CD4-positive, alpha-beta T cell treated with Interleukin-12 subunit alpha and Interleukin-12 subunit beta, for 1 hour (primary cell): ENCODE measurements at regions not wholly inside any gene's neighbourhood (a gene's known extent, or its start where the extent isn't known, plus 50 kb on each side); places are given as distances from the start of the nearest gene placed in this dataset.

Experiments used
- DNase-seq: peaks from one replicate; pipeline ENCODE4 v3.0.0-alpha.2; 2020

DNA sequence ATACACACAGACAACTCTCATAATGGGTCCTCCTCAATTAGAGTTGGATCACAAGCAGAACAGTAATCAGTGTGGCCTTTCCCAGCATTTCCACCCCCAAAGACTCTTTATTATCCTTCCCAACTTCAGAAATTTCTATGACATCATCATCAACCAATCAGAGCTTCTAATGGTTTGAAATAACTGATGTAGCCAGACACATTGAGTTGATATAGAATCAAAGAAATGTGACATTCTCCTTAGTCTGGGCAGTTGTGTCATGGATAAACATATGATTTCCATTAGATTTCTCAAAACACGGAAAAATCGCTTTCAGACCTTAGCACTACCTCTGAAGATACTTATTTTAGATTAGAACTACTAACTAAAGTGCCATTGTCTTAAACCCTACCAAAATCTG is 75.7 kb upstream of the NFIB start:
- DNase-seq: no peak

DNA sequence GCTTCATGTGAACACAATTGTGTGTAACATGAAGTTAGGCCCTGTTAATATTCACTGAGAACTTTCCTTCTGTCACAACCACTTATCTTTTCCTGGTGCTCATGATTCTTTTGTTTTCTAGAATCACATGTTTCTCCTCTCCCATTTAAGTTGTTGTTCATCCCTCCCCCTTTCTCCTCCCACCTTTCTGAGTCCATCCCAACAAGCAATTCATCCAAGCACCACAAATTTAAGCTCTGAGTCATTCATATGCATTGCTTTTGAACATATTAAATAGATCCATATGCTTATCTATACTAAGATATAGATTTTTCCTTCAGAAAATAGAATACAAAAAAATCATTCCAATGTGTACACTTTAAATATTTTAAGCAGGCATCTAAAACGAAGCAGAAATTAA is 75.2 kb upstream of the NFIB start:
- no peak for DNase-seq

DNA sequence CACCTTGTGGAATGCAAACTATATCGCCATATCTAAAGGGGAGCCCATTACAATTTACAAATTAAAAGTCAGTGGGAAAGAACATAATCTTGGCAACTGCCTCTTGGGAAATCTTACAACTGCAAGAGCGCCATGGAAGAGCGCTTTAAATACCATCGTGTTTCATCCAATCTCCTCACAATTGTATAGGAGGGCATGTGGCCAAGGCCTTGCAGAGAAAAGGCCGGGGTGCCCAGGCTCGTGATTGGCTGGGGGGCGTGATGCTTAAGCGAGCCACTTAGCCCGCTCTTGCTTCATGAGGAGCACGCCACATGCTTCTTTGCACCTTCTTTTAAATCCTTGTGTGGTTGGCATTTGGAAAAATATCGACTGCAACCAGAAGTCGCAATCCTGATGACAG is 69.8 kb upstream of the NFIB start:
- DNase-seq: no peak

DNA sequence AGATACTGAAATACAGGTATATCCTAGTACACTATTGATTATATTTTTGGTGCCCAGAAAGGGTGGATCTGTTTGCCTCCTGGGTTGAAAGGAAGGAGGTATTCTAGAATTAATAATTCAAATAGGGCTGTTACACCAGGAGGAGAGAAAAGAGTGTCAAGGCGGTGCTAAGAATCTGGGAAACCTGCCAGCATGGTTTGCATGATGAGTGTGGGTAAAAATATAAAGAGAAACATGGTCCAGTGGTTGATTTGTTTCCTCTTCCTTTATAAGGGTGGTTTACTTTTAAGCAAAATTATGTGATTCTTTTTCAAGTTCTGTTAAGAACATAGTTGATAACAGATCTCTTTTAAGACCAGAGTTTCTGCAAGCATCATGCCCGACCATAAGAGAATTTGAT is 69.4 kb upstream of the NFIB start:
- no peak for DNase-seq

DNA sequence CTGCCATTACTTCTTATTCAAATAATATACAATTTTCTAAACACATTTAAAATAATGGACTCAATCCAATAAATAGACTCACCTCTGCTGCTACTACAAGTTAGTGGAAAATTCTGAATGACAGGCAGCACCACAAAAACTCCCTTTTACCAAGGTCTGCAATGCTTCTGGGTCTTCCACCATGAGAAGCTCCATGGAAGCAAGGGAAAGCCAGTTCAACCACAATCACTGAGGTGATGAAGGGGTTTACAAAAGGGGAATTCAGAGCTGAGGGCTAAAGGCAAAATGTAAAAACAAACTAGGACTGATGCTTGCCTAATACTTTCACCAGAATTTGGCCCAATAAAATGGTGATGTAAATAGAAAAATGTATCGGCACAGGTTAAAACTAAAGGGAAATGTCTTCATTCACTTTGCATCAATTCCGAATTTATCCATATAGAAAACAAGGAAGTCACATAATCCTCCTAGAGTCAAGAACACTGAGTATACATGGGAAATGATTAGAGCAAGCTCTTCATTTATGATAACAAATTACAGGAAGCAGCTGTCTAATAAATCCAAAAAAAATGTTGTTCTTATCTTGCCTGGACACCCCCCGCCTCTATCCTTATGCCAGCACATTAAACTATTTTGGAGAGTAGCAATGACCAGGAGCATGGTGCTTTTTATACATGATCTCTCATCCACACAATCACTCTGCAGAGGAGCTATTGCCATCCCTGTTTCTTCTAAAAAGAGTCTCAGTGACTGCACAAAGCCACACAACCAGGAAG is 66.3 kb upstream of the NFIB start:
- DNase-seq: no peak

DNA sequence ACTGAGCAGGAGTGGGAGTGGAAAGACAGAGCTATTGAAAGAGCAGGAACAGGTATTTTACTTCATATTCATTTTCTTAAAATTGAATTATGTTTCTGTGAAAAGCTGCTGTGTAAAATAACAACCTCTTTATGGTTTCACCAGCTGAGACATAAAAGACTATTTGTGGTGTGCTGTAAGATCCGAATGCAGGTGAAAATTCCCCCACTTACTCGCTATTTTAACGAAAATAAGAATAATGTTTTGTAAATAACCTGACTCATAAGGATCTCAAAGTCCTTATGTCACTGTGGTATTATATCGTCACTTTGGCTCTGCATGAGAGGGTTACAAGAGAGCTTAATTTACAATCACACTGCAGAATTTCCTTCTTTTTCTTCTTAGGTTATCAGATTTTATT is 65.3 kb upstream of the NFIB start:
- DNase-seq: no peak

DNA sequence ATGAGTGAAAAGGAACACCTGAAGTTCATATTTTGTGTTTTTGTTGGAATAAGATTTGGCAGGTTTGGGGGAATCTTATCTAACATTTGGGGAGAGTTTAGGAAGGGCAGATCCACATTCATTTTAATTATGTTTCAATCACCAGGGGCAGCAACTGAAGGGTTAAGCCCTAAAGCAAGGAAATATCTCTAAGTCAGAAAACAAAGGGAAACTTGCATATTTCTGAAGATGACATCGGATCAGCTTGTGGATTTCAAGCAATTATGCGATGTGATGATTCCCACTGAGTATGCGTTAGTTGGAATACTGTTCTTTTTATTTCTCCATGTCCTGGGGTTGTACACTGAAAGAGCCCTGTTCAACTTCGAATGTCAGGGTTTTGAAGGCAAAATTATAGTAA is 59.8 kb upstream of the NFIB start:
- DNase-seq: no peak

DNA sequence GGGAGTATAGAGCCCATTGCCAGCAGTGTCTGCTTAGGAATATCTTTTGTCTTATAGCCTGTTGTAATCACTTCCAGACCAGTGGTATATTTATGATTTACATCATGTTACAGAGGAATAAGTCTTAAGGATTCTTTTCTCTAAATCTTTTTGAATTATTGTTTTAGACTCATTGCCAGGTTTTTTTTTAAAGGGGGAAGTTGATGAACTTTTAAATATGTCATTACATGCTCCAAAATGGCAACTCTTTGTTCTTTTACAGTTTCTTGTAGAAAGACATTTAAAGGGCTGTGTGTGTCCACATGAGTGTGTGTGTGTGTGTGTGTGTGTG is 59.4 kb upstream of the NFIB start:
- no peak for DNase-seq

DNA sequence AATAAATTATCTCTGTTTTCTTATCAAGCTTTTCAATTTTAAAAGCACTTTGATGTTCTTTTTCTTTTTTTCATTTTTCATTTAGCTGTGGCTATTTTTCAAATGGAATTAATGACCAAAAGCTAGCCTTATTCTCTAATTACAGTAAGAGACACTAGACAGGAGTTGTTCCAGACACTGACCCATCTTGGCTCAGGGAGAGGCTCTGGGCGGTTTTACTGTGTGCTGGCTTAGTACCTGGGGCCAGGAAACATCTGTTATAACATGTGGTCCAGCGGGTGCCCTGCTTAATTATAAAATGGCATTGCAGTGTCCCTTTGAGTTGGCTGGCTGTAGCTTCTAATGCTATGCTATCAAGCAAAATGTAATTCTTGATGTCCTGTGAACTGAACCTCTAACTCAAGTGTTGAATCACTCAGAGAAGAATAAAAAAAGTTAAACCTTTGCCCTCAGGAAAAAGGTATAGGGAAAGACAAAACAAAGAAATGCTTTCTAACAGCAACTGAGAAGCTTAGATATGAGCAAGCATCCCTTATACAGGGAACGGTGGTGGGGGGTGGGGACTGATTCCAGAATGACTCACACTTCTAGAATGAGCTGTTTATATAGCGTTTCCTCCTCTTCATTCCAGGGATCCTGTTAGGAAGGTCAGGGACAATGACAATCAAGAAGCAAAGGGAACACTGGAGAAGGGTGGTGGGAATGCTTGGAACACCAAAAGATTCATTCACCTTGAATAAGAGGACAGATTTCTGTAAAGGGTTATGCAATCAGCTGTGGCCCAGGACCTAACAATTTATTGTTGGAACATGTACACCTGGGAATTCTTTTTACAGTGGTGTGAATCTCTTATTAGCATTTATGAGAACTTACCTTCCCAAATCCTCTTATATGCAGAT is 58.7 kb upstream of the NFIB start:
- DNase-seq: no peak

DNA sequence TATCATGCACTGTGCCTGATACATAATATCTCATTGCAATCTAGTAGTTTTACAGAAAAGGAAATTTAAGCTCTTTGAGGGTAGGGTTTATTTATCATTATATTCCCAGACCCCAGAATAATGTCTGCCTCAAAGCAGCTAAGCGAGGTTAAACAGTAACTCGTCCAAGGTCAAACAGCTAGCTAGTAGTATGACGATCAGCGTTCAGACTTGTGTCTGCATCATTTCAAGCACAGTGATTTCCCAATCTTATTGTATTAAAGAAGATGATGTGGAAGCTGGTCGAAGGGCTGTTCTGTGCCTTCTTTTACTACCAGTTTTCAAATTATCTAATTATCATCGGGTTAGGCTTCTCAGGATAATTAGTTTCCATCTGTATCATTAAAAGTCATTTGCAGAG is 55.1 kb upstream of the NFIB start:
- DNase-seq: no peak

DNA sequence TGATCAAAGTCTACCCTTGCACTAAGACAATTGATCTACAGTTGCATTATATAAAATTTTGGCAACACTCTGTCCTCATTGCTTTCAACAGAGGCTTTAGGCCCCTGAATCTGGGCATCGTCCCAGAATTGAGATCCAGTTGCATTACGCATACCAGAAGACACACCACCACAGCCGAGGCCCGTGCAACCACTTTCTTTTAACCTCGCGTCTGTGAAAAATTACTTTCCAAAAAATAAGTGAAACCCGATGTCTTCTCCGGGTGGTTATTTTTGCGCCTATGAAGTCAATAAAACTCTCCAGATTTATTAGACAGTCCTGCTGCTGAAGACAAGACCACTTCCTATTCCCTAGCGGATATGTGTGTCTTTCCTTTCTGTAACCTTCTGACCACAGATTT is 52.1 kb upstream of the NFIB start:
- no peak for DNase-seq

DNA sequence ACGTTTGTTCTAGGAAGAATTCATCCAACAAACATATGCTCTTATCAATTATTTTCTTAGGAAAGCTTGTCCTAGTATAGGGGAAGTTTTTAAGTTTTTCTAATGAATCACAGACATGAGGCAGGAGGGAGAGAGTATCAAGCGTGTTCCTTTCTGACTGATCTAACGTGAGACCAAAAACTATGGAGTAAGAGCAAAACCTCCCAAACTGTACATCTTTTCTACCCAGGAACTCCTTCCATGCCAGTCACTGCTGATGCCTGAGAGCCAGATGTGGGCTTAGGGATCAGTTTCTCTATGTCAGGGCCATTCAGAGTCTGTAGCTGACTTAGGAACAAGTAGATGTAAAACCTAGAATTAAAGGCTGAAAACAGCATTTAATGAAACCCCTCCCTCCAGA is 51.7 kb upstream of the NFIB start:
- DNase-seq: no peak
